ENCODE measurements at regions not wholly inside any gene's neighbourhood (a gene's known extent, or its start where the extent isn't known, plus 50 kb on each side); places are given as distances from the start of the nearest gene placed in this dataset.

DNA sequence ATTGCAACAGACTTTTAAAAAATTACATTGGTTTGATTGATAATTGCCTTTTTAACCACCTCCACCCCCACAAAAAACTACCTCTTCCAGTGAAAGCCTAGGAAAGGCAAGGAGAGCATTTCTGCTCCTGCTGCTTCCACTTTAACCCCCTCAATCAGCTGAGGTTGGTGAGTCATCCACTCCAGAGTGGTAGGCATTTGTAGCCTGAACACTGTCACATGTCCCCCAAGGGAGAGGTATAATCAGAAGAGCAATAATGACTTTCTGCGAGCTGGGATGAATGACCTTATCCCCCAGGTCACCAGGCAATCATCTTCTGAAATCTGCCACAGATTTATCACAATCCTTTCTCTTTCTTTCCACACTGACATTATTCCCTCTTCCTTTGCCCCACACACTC lies 126.6 kb upstream of the CAMK1G start (continued):
- TF ChIP-seq ZNF184 (tag by site-specific recombination; IDR thresholded peaks at IDR 0.05) (0 out of 2 replicates have a peak, but pooled peaks have one; percentile 51), IKZF3 (tag by site-specific recombination; IDR thresholded peaks at IDR 0.05) (no peak), ZNF621 (tag by site-specific recombination; IDR thresholded peaks at IDR 0.05) (no peak), ZNF658 (tag by site-specific recombination; IDR thresholded peaks at IDR 0.05) (no peak), ZBTB17 (tag by site-specific recombination; IDR thresholded peaks at IDR 0.05) (no peak), ZNF623 (tag by site-specific recombination; IDR thresholded peaks at IDR 0.05) (no peak), KLF16 (tag by site-specific recombination; IDR thresholded peaks at IDR 0.05) (no peak), ZBTB8A (tag by site-specific recombination; IDR thresholded peaks at IDR 0.05) (no peak), ZNF394 (tag by site-specific recombination; IDR thresholded peaks at IDR 0.05; ENCODE audit: borderline replicate concordance) (no peak), SP7 (tag by site-specific recombination; IDR thresholded peaks at IDR 0.05) (peak; percentile 82), ZNF391 (tag by site-specific recombination; IDR thresholded peaks at IDR 0.05; ENCODE audit: borderline replicate concordance, low read depth) (no peak), ZNF501 (tag by site-specific recombination; IDR thresholded peaks at IDR 0.05) (no peak), MYNN (tag by site-specific recombination; IDR thresholded peaks at IDR 0.05; ENCODE audit: borderline replicate concordance) (no peak), ZNF768 (tag by site-specific recombination; IDR thresholded peaks at IDR 0.05) (no peak), ZNF785 (tag by site-specific recombination; IDR thresholded peaks at IDR 0.05) (no peak), ZNF350 (tag by site-specific recombination; IDR thresholded peaks at IDR 0.05) (no peak), KLF8 (tag by site-specific recombination; IDR thresholded peaks at IDR 0.05) (no peak), ZNF175 (tag by site-specific recombination; IDR thresholded peaks at IDR 0.05) (no peak), ZNF843 (tag by site-specific recombination; IDR thresholded peaks at IDR 0.05) (no peak), ZNF19 (tag by site-specific recombination; IDR thresholded peaks at IDR 0.05; ENCODE audit: low read depth) (no peak), ZNF624 (tag by site-specific recombination; IDR thresholded peaks at IDR 0.05) (no peak), ZBTB21 (tag by site-specific recombination; IDR thresholded peaks at IDR 0.05) (no peak), ZNF639 (tag by site-specific recombination; IDR thresholded peaks at IDR 0.05) (no peak), ZNF514 (tag by site-specific recombination; IDR thresholded peaks at IDR 0.05) (no peak), ZNF664 (tag by site-specific recombination; IDR thresholded peaks at IDR 0.05) (no peak), ZNF629 (tag by site-specific recombination; IDR thresholded peaks at IDR 0.05) (peak; percentile 62), ZNF354C (tag by site-specific recombination; IDR thresholded peaks at IDR 0.05; ENCODE audit: borderline replicate concordance, low read depth) (no peak), ZNF596 (tag by site-specific recombination; IDR thresholded peaks at IDR 0.05) (no peak), REPIN1 (tag by site-specific recombination; IDR thresholded peaks at IDR 0.05; ENCODE audit: low read depth) (no peak), GLIS2 (tag by site-specific recombination; IDR thresholded peaks at IDR 0.05) (no peak), ZBTB48 (tag by site-specific recombination; IDR thresholded peaks at IDR 0.05) (no peak), ZNF571 (tag by site-specific recombination; IDR thresholded peaks at IDR 0.05) (no peak), ZBTB1 (tag by site-specific recombination; IDR thresholded peaks at IDR 0.05) (no peak), ZNF26 (tag by site-specific recombination; IDR thresholded peaks at IDR 0.05) (no peak)
- TF ChIP-seq, protein P1, sequence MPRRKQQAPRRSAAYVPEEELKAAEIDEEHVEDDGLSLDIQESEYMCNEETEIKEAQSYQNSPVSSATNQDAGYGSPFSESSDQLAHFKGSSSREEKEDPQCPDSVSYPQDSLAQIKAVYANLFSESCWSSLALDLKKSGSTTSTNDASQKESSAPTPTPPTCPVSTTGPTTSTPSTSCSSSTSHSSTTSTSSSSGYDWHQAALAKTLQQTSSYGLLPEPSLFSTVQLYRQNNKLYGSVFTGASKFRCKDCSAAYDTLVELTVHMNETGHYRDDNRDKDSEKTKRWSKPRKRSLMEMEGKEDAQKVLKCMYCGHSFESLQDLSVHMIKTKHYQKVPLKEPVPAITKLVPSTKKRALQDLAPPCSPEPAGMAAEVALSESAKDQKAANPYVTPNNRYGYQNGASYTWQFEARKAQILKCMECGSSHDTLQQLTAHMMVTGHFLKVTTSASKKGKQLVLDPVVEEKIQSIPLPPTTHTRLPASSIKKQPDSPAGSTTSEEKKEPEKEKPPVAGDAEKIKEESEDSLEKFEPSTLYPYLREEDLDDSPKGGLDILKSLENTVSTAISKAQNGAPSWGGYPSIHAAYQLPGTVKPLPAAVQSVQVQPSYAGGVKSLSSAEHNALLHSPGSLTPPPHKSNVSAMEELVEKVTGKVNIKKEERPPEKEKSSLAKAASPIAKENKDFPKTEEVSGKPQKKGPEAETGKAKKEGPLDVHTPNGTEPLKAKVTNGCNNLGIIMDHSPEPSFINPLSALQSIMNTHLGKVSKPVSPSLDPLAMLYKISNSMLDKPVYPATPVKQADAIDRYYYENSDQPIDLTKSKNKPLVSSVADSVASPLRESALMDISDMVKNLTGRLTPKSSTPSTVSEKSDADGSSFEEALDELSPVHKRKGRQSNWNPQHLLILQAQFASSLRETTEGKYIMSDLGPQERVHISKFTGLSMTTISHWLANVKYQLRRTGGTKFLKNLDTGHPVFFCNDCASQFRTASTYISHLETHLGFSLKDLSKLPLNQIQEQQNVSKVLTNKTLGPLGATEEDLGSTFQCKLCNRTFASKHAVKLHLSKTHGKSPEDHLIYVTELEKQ (tag by site-specific recombination; IDR thresholded peaks at IDR 0.05; ENCODE audit: borderline replicate concordance): no peak
- TF ChIP-seq, protein P2, sequence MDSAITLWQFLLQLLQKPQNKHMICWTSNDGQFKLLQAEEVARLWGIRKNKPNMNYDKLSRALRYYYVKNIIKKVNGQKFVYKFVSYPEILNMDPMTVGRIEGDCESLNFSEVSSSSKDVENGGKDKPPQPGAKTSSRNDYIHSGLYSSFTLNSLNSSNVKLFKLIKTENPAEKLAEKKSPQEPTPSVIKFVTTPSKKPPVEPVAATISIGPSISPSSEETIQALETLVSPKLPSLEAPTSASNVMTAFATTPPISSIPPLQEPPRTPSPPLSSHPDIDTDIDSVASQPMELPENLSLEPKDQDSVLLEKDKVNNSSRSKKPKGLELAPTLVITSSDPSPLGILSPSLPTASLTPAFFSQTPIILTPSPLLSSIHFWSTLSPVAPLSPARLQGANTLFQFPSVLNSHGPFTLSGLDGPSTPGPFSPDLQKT (IDR thresholded peaks at IDR 0.05; ENCODE audit: borderline replicate concordance, low read depth, low read length): no peak
- TF ChIP-seq, protein P3, sequence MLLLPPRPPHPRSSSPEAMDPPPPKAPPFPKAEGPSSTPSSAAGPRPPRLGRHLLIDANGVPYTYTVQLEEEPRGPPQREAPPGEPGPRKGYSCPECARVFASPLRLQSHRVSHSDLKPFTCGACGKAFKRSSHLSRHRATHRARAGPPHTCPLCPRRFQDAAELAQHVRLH (tag by site-specific recombination; IDR thresholded peaks at IDR 0.05): no peak
